Neural cell (in vitro differentiated cells): ENCODE measurements at regions not wholly inside any gene's neighbourhood (a gene's known extent, or its start where the extent isn't known, plus 50 kb on each side); places are given as distances from the start of the nearest gene placed in this dataset.

ENCODE experiments used
- EZH2 ChIP-seq: fragments of 200-600, 300-800 bp; shearing (Covaris generic), sonication (generic); IDR thresholded peaks from 2 replicates; pipeline ENCODE4 v1.6.1; 2014; ENCODE audit warnings: antibody characterized with exemption, low read length, borderline replicate concordance, mild to moderate bottlenecking; ENCODE audit not compliant: insufficient read depth, poor library complexity, severe bottlenecking
- POLR2AphosphoS5 ChIP-seq: IDR thresholded peaks from 2 replicates; pipeline ENCODE4 v1.6.1; 2012

DNA sequence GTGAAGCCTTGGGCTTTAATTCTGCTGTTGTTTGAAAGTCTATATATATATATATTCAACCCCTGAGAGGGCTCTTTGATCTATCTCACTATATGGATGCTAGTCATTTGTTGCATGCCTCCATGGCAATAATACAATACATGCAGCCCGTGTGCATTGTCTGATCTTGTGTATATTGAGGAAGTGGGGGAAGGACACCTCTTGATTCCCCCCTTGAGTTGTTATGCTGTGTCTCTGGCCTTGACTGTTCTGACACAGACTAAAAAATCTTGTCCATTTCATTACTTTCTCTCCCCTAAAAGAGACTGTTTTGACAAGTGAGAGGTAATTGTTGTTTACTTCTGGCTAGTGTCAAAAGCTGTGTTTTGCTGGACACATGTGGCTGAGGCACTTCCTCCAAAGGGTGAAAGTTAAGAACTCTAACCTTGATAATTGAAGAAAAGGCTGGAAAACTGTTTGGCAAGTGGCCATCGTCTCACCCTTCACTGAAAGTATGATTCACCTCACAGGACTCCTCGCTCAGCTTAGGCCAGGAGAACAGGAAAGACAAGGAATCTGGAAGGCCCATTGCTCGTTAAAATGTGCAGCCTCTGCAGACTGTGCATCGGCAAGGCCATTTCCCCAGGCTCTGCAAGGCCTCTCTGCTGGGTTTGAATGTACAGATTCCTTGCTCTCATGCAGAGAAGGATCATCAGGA lies 304.0 kb downstream of the PRELID2 start:
- TF ChIP-seq POLR2AphosphoS5 (no peak), EZH2 (no peak)
